ENCODE measurements at regions not wholly inside any gene's neighbourhood (a gene's known extent, or its start where the extent isn't known, plus 50 kb on each side); places are given as distances from the start of the nearest gene placed in this dataset.

GRCh38 chr3:13217736-13218540 is 144.7 kb upstream of the IQSEC1 start:
- Mint-ChIP-seq H3K9me3 (no peaks in the 10 kb centered on the region), H3K4me1 (no peaks in the 10 kb centered on the region), H3K4me3 (no peak overlapping the region), H3K27ac (no peak overlapping the region), H3K27me3 (ENCODE audit: low read depth in 3 of 3) (peaks cover 2 to 5% (median 3%) of the 10 kb centered on the region in 3 donors), H3K36me3 (no peaks in the 10 kb centered on the region)
- no peak for DNase-seq

- H3K36me3 Mint-ChIP-seq, result no peaks in the 10 kb centered on the region
- H3K4me3 Mint-ChIP-seq, result no peak overlapping the region
- no peak overlapping the region for H3K27ac Mint-ChIP-seq
- H3K27me3 Mint-ChIP-seq (ENCODE audit: low read depth in 3 of 3), result peaks cover 2 to 5% (median 3%) of the 10 kb centered on the region in 3 donors
- H3K4me1 Mint-ChIP-seq, result no peaks in the 10 kb centered on the region
- H3K9me3 Mint-ChIP-seq, result no peaks in the 10 kb centered on the region
- DNase-seq, result no peak
Measured at GRCh38 chr3:13217253-13217652, 144.0 kb upstream of the IQSEC1 start.

- H3K4me3 Mint-ChIP-seq, result no peak overlapping the region
- DNase-seq, result no peak
- no peaks in the 10 kb centered on the region for H3K9me3 Mint-ChIP-seq
- H3K27me3 Mint-ChIP-seq (ENCODE audit: low read depth in 3 of 3), result peaks cover 2 to 5% (median 3%) of the 10 kb centered on the region in 3 donors
- no peaks in the 10 kb centered on the region for H3K36me3 Mint-ChIP-seq
- no peak overlapping the region for H3K27ac Mint-ChIP-seq
- H3K4me1 Mint-ChIP-seq, result no peaks in the 10 kb centered on the region
Measured at GRCh38 chr3:13215940-13216546, 142.8 kb upstream of the IQSEC1 start.

GRCh38 chr3:13214847-13215472 is 141.7 kb upstream of the IQSEC1 start:
- DNase-seq, result no peak
- no peaks in the 10 kb centered on the region for H3K4me1 Mint-ChIP-seq
- peaks cover 2 to 5% (median 4%) of the 10 kb centered on the region in 3 donors for H3K27me3 Mint-ChIP-seq (ENCODE audit: low read depth in 3 of 3)
- H3K36me3 Mint-ChIP-seq, result no peaks in the 10 kb centered on the region
- H3K4me3 Mint-ChIP-seq, result no peak overlapping the region
- H3K27ac Mint-ChIP-seq, result no peak overlapping the region
- H3K9me3 Mint-ChIP-seq, result no peaks in the 10 kb centered on the region

- Mint-ChIP-seq H3K27ac (no peak overlapping the region), H3K9me3 (no peaks in the 10 kb centered on the region), H3K4me3 (no peak overlapping the region), H3K4me1 (no peaks in the 10 kb centered on the region), H3K27me3 (ENCODE audit: low read depth in 3 of 3) (peaks cover 4 to 8% (median 5%) of the 10 kb centered on the region in 3 donors), H3K36me3 (no peaks in the 10 kb centered on the region)
- no peak for DNase-seq
Measured at GRCh38 chr3:13213911-13214846, 140.9 kb upstream of the IQSEC1 start.

GRCh38 chr3:13213490-13213889 is 140.3 kb upstream of the IQSEC1 start:
- Mint-ChIP-seq H3K36me3 (no peaks in the 10 kb centered on the region), H3K4me1 (no peaks in the 10 kb centered on the region), H3K4me3 (no peak overlapping the region), H3K27ac (no peak overlapping the region), H3K9me3 (no peaks in the 10 kb centered on the region), H3K27me3 (ENCODE audit: low read depth in 3 of 3) (peaks cover 4 to 8% (median 5%) of the 10 kb centered on the region in 3 donors)
- DNase-seq, result no peak

- no peaks in the 10 kb centered on the region for H3K4me1 Mint-ChIP-seq
- H3K9me3 Mint-ChIP-seq, result no peaks in the 10 kb centered on the region
- peak overlapping the region in 1 of 6 donors; percentile 1 for H3K27ac Mint-ChIP-seq
- no peak for DNase-seq
- H3K4me3 Mint-ChIP-seq, result no peak overlapping the region
- peaks cover 3 to 10% (median 8%) of the 10 kb centered on the region in 3 donors for H3K27me3 Mint-ChIP-seq (ENCODE audit: low read depth in 3 of 3)
- no peaks in the 10 kb centered on the region for H3K36me3 Mint-ChIP-seq
Measured at GRCh38 chr3:13211605-13212210, 138.5 kb upstream of the IQSEC1 start.

GRCh38 chr3:13210221-13210975 is 137.2 kb upstream of the IQSEC1 start:
- Mint-ChIP-seq H3K27me3 (ENCODE audit: low read depth in 3 of 3) (peaks cover 4 to 11% (median 8%) of the 10 kb centered on the region in 3 donors), H3K4me1 (no peaks in the 10 kb centered on the region), H3K9me3 (no peaks in the 10 kb centered on the region), H3K4me3 (no peak overlapping the region), H3K27ac (no peak overlapping the region), H3K36me3 (no peaks in the 10 kb centered on the region)
- no peak for DNase-seq

GRCh38 chr3:13209634-13209997 is 136.4 kb upstream of the IQSEC1 start:
- Mint-ChIP-seq H3K27ac (no peak overlapping the region), H3K27me3 (ENCODE audit: low read depth in 3 of 3) (peaks cover 8 to 12% (median 8%) of the 10 kb centered on the region in 3 donors), H3K9me3 (no peaks in the 10 kb centered on the region), H3K4me1 (peaks cover 0 to under 1% of the 10 kb centered on the region in 2 donors), H3K4me3 (no peak overlapping the region), H3K36me3 (no peaks in the 10 kb centered on the region)
- no peak for DNase-seq

- Mint-ChIP-seq H3K27me3 (ENCODE audit: low read depth in 3 of 3) (peaks cover 7 to 12% (median 8%) of the 10 kb centered on the region in 3 donors), H3K4me3 (no peak overlapping the region), H3K36me3 (no peaks in the 10 kb centered on the region), H3K27ac (no peak overlapping the region), H3K9me3 (no peaks in the 10 kb centered on the region), H3K4me1 (peaks cover 2 to 4% of the 10 kb centered on the region in 2 donors)
- no peak for DNase-seq
Measured at GRCh38 chr3:13208706-13209633, 135.7 kb upstream of the IQSEC1 start.

GRCh38 chr3:13207975-13208705 is 134.9 kb upstream of the IQSEC1 start:
- H3K4me1 Mint-ChIP-seq, result peaks cover 2 to 4% of the 10 kb centered on the region in 2 donors
- H3K9me3 Mint-ChIP-seq, result no peaks in the 10 kb centered on the region
- DNase-seq, result no peak
- no peak overlapping the region for H3K27ac Mint-ChIP-seq
- no peaks in the 10 kb centered on the region for H3K36me3 Mint-ChIP-seq
- H3K4me3 Mint-ChIP-seq, result no peak overlapping the region
- peaks cover 8 to 16% (median 14%) of the 10 kb centered on the region in 3 donors for H3K27me3 Mint-ChIP-seq (ENCODE audit: low read depth in 3 of 3)

Data from immature natural killer cell (primary cell).